NCI-H345 treated with DMSO at 0.1 percent for 48 hours (cell line): ENCODE measurements at regions not wholly inside any gene's neighbourhood (a gene's known extent, or its start where the extent isn't known, plus 50 kb on each side); places are given as distances from the start of the nearest gene placed in this dataset.

Experiments used
- DNase-seq: peaks from one replicate; lab custom pipeline; 2025; ENCODE audit not compliant: unreplicated experiment; lab: John Stamatoyannopoulos, UW

DNA sequence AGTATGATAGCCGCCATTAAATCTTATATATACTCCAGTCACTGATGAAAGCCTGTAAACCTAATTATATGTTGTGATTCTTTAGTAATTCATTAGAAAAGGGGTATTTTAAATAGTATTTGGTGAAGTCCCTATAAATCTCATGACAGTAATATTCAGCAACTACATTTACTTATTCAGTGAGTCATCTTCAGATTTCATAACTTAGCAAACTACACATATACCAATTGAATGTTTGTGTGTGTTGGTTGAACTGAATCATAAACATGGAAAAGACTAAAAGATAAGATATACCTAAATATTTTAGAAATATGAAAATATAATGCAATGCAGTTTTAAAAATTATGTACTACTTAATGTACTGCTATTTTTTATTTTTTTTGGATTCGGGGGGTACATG, 1050.4 kb downstream of the MAT2B start:
- DNase-seq: no peak

DNA sequence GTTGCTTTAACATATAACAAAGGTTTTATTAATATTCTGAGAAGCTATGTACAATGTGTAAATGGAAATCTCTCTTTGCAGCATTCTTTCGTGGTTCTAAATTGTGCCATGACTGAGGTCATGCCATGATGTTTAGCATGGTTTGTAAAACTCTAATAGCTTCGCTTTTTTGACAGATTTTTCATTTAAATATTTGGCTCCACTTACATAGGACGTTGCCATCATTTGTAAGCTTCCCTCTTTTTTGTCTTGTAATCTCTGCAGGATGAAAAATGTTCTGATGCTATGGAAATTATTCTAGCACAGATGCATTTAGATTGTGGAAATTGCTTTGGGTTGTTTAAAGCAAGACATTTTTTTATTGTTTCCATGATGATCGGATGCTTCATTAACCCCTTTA, 1054.8 kb downstream of the MAT2B start:
- DNase-seq: no peak

DNA sequence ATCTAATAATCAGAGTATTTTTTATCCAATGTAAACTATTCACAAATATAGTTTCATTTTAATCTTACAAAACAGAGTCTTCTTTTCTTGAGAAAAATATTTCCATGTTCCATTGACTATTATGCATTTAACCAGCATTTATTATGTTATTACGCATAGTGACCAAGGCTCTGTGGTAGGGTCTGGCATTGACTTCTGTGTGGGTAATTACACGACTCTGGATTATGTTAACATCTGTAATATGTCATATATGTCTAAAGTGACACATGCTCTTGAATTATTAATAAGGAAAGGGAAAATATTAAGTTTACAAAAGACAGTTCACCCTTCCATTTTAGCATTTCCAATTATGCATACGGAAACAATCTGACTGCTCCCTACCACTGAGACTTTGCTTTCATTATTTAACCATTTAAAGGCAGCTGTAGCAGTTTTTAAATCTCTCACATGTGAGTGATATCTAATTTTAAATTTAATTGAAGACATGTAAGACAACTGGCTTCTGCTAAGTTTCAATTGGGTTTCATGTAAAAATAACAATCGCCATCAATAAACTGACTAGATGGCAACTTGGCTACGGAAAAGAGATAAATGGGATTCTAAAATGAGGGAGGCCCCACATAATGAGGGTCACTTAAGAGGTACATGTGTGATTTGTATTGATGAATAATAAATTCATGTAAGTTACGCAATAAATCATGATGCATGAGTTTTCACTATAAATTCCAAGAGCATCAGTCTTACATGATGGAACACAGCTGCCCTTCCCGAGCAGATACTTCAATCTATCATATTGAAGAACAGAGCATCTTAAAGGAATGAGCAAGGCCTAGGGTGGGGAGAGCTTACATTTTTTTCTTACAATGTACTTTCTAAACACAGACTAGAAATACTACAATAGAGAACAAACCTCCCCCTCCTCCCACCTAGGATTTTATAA, 1056.8 kb downstream of the MAT2B start:
- DNase-seq: no peak

DNA sequence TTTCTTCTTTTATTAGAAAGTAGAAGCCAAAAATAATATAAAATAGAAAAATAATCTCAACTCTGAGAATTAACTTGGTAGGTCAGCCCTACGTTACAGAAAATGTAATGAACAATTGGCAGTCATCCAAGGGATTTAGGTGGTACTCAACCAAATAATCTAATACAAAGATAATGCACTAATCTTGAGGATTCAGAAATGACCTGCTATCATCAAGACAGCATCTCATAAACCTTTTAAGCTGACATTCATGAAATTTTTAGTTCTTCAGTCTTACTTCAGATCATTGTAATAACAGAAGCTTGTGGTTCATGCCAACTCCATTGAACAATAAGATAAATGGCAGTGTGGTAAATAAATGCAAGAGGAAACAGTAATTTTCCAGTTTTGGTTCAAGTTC, 1058.0 kb downstream of the MAT2B start:
- no peak for DNase-seq

DNA sequence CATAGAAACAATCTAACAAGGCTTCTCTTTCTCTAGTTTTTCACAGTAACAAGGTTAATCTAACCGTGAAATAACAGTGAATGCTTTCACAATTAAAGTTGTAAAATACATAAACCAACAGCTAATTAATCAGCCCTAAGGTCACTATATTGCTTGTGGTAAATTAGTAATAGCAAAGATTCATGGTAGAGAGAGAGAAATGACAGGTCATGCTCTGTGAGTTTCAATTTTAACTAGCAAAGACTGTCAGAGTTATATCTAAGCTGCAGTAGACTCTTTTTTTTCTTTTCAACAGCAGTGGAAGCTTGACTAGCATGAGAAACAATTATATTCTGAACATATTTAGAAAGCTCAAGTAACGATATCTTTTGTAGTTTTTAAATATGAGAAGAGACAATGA, 1068.0 kb downstream of the MAT2B start:
- no peak for DNase-seq

DNA sequence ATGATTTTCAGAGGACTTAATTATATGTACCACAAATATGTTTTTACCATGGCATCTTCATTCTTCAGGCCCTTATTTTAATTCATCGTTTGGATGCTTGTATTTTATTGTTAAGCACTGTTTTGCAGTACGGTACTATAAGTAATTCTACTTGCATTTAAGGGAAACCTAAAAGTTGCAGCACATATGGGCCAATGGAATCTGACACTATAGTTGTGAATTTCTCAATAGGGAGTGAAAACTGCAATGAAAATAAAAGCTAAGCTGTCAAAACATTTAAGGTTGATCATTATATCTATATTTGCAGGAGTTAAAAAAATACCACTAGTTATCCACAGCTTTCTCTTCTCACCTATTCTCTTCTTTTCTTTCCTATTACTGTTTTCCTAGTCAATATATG, 1071.8 kb downstream of the MAT2B start:
- no peak for DNase-seq

DNA sequence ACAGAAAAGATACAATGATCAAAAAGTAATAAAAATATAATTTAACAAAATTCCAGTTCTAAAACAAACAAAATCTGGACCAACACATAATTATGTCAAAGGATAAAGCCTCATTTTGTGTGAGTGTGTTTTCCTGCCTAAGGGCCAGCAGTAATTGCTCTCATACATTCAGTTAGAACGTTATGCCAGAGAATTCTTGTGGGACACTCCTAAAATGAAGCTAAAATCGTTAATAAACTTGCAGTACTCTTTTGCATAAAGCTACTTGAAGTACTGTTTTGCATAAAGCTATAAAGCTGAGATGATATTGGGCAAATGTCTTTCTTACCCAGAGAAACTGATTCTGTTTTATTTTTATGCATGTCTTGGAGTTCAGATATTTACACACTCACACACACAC, 1072.3 kb downstream of the MAT2B start:
- no peak for DNase-seq

DNA sequence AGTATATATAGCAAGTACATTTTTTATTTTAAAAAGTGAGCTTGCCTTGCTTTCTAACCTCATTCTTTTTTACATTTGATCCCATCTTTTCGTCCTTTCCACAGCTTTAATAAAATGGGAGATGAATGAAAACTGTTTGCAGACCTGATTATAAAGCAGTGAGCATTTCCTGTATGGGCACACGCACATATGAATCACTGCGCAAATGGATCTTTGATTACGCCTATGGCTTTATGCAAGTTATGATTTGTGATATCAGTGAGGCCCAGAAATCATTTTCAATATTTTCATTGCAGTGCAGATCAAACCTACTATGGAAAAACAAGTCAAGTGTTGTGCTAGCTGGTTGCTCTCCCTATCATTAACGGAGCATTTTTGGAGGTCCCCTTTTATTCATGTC, 1073.0 kb downstream of the MAT2B start:
- DNase-seq: no peak

DNA sequence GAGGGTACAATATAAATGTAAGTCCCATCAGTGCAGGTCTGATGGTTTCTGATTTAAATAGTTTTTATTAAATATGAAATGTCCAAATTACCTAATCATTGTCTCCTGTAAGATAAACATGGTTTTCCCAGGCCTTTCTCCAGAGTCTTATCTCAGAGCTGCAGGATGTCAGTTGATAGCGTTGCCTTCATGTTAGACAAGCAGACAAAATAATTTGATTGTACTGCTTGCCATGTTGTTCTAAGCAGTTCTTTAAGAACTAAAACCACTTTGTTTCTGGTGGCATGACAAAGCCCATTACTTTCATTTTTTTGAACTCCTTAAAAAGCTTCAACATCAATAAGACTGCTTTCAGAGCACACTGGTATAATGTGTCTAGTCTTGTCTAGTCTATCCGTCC, 1073.5 kb downstream of the MAT2B start:
- DNase-seq: no peak

DNA sequence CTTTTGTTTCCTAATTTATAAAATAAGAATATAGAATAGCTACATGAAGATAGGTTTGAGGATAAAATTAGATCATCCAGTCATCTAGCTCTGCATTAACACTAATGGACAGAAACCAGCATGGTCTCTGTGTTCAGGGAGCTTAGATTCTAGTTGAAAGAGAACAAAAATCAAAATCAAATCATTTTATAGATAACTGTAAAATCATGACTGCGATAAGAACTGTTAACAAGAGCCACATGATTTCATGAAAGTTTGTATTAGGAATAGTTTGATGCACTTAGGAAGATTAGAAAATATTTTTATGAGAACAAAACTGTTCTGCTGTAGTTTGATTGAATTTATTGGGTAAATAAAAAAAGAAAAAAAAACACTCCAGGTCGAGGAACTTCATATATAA, 1074.7 kb downstream of the MAT2B start:
- no peak for DNase-seq

DNA sequence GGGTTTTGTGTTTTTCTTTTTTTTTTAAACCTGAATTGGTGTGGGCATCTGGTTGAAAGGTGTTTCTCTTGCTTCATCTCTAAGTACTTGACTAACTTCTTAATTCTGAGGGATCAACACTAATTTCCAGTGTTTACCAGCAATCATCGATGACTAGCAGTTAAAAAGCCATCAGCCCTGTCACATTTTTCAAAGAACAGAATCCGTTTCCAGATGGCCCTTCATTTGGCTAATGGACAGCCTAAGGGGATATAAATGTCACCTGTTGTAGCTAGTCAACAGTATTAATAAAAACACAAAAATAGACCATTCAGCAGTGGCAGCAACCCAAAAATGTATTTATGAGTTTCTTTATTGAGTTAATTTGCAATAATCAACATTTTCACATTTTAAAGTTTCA, 1076.5 kb downstream of the MAT2B start:
- no peak for DNase-seq

DNA sequence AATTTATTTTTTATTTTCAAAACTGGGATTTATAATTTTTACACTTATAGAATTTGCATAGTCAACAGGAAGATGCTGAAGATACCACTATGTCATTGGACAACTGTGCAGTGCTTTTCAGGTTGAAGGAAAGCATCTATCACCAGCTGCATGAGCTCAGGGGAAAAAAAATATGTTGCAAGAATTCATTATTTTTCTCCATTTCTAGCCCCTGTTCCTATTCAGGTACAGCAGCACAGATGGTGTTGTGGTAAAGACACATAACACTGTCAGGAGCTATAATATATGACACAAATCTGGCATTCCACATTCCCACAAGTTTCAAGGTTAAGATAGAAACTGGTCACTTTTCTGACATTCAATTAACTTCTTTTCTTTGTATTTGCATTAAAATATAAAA, 1088.6 kb downstream of the MAT2B start:
- no peak for DNase-seq

DNA sequence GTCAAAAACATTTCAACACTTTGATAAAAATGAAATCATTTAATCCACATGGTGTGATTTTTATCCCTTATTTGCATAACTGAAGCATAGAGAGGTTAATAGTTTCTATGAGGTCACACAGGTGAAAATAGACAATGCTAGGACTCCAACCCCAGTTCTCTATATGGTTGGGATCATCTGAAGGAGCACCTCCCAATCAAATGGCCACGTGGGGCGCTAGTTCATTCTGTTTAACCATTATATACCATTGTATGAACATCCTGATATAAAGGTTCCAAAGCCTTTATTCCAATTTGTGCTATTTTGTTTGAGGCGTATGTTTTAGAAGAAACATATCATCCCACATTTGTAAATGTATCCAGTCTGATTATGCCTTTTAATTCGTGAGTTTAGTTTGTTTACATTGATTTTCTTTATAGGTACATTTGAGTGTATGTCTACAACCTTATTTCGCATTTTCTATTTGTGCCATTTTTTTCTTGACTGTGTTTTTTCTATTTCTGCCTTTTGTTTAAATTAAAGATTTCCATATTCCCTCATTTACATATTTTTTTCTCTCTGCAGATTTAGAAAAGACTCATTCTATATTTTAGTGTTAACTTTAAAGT, 1092.0 kb downstream of the MAT2B start:
- no peak for DNase-seq

DNA sequence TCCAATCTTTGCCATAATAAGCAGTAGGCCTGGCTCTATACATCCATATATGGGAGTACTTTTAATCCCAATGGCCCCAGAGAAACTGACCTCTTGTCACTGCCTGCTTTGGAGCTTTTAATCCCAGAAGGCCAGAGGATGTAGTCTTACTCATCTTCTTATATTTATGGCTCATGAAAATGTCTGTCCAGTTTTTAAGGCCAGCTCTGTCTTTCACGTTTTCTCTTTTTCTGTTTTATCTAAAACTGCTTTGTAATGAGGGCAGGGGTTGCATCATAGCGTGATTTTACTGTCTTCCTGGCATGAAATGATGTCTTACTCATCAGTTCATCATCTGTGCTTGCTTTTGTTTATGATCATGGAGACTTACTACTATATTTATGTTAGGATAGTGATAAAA, 1094.9 kb downstream of the MAT2B start:
- no peak for DNase-seq

DNA sequence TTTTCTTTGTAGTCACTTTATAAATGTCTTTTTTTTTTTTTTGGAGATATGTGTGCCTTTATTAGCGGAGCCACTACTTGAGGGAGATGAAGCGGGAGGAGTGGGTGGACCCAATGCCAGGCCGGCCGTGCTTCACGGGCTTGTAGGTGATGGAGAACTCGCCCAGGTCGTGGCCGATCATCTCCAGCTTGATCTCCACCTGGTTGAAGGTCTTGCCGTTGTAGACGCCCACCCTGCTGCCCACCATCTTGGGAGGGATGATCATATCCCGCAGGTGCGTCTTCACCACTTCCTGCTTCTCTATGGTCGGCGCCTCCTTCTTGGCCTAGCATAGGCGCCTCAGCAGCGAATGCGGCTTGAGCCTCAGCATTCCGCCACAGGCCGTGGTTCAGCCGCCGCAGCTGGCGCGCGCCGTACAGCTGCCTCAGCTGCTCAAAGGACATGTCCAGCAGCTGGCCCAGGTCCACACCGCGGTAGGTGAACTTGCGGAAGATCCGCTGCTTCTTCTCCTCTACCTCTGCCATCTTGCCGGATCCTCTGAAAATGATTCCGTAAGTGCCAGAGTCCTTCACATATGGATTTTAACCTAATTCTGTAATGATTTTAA, 1095.6 kb downstream of the MAT2B start:
- no peak for DNase-seq

DNA sequence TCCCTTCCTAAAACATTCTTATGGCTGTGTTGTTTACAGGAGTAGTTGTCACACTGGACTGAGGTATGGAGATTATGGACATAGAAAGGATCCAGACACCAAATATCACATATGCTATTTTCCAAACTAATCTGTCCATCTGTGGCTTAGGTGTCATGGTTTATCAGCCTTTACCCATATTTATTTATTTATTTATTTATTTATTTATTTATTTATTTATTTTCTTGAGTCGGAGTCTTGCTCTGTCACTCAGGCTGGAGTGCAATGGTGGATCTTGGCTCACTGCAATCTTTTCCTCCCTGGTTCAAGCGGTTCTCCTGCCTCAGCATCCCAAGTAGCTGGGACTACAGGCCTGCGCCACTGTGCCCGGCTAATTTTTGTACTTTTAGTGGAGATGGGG, 1103.1 kb downstream of the MAT2B start:
- no peak for DNase-seq

DNA sequence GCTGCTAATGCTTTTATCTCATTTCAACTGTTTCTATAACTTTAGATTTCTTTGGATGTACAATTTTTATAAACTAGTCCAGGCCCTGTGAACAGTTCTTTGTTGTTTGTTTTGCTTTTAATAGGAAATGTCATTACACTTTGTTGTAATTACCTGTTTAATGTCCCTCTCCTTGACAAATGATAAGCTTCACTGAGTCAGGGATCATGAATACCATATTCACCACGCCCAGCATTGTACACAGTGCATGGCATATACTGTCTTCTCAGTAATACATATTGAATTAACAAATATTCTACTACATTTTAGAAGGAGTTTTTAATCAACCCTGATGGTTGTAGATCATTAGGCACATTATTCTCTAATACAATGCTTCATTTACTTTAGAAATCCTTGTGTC, 1105.0 kb downstream of the MAT2B start:
- DNase-seq: no peak

DNA sequence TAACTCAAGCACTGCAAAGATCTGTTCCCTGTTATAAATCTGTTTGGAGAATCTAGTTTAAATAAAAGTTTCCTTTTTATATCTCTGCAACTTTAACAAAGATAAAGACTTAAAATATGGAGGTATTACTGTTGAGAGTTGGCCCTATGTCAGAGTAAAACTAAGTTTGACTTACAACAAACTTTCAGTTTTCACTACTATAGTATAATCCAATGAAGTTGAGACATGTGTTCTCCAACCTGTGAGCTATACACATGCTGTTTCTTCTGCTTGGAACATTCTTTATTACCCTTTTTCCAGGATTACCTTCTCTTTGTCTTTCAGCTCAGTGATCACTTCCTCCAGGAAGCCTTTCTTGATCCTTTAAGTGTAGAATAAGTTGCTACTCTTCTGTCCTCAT, 1109.3 kb downstream of the MAT2B start:
- no peak for DNase-seq

DNA sequence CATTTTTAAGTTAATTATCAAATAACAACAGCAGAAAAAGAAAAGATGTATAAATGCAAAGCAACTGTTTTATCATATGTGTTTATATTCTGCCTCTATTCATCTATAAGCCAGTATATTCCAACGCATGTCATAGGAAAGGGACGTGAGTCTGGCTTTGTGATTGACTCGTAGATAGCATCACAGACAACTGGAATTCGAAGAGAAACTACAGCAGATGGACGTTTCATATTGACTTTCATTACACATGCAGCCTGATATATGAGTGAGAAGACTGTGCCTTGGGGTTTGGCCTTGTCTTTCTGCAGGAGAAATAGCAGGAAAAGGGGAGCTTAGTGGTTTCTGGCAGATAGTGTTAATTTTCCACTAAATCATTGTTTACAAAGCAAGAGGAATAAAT, 1111.9 kb downstream of the MAT2B start:
- no peak for DNase-seq

DNA sequence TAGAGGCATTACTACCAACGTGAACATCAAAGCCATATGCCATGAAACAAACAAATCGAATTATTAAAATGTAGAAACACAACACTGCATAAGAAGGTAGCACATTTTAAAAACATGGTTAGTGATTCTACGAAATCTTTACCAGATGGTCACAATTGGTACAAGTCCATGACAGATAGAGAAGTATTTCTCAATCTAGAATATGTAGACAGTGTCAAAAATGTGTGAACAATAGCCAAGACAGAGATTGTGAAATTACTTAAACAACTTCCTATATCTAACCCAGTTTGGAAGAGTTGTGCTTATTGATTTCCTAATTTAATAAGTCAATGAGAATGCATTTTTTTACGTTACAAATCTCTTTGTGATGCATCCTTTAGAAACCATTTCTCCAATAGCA, 1121.6 kb downstream of the MAT2B start:
- DNase-seq: no peak

DNA sequence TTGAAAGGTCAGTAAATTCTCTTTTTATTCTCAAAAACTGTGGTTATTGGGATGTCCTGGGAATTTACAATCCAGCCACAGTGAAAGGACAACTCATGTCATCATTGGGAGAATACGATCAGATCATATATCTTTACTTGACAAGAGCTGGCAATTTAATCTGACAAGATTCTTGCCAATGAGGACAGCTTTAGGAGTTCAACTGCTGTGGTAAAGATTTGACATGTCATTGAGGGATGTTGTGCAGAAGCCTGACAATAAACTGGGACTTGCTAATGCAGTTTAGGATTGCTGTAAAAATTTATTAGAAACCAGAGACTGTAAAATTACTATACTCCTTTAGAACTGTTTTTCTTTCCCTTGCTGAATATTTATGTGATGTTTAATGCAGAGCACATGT, 1131.0 kb downstream of the MAT2B start:
- no peak for DNase-seq

DNA sequence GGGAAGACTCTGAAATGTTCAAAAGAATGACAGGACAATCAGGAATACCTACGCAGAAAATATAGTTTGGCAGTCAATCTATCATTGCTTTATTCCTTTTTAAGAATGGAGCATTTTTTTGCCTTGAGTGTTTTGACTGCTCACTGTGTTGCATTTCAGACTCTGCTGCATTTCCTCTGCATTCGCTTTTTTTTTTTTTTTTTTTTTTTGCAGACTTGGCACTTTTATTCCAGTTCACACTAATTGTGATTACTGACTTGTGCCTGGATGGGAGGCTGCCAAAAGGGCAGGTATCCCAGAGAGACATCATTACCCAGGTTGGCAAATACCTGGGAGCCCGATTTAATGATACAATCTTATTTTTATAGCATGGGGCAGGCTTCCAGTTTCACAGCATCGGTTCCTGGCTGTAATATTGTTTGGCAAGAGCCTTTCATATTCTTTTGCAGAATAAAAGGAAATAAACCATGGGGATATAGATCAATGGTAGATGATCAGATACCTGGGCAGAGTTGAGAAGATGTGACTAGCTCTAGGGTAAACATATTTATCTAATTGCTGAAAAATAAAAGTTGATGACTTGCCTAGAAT, 1132.6 kb downstream of the MAT2B start:
- no peak for DNase-seq
